Activated CD8-positive, alpha-beta T cell treated with anti-CD3 and anti-CD28 coated beads for 36 hours (primary cell): ENCODE measurements at regions not wholly inside any gene's neighbourhood (a gene's known extent, or its start where the extent isn't known, plus 50 kb on each side); places are given as distances from the start of the nearest gene placed in this dataset.

Source experiments
- ATAC-seq: fragments of 200-7000 bp; cut with Tn5 transposase; one replicate; pipeline ENCODE4 v1.10.0; 2021; ENCODE audit warnings: mild to moderate bottlenecking, moderate library complexity
- CTCF ChIA-PET: fragments of 350-600 bp; sonication (Branson Sonifier 250); formaldehyde crosslinking; loops from one replicate; lab custom pipeline; 2021; ENCODE audit warnings: antibody characterized with exemption; lab: Charles Lee
- POLR2A ChIA-PET: fragments of 350-600 bp; sonication (Branson Sonifier 250); formaldehyde crosslinking; loops from one replicate; lab custom pipeline; 2021; ENCODE audit warnings: antibody characterized with exemption; lab: Charles Lee
- DNase-seq: peaks from one replicate; pipeline ENCODE4 v3.0.0-alpha.2; 2020
- H3K27ac Mint-ChIP-seq: one replicate; pipeline ENCODE4 v1.8.0; 2021; ENCODE audit warnings: mild to moderate bottlenecking, mixed read lengths
- H3K27me3 Mint-ChIP-seq: one replicate; pipeline ENCODE4 v1.8.0; 2021; ENCODE audit warnings: mixed read lengths
- H3K36me3 Mint-ChIP-seq: one replicate; pipeline ENCODE4 v1.8.0; 2021; ENCODE audit warnings: low read depth, mixed read lengths
- H3K4me1 Mint-ChIP-seq: one replicate; pipeline ENCODE4 v1.8.0; 2021; ENCODE audit warnings: low read depth, mixed read lengths
- H3K4me3 Mint-ChIP-seq: one replicate; pipeline ENCODE4 v1.8.0; 2021; ENCODE audit warnings: mild to moderate bottlenecking, moderate library complexity, mixed read lengths
- H3K9me3 Mint-ChIP-seq: one replicate; pipeline ENCODE4 v1.8.0; 2021; ENCODE audit warnings: mixed read lengths
- intact Hi-C: fragments of 100-400 bp; cut with micrococcal nuclease; formaldehyde crosslinking; loops from one replicate; pipeline ENCODE4 v1.10.0; 2022
- TF ChIP-seq, protein P1 (sequence below): fragments of 200-600 bp; IDR thresholded peaks from one replicate; pipeline ENCODE4 v1.8.0; 2022; ENCODE audit warnings: antibody characterized with exemption, mild to moderate bottlenecking

DNA sequence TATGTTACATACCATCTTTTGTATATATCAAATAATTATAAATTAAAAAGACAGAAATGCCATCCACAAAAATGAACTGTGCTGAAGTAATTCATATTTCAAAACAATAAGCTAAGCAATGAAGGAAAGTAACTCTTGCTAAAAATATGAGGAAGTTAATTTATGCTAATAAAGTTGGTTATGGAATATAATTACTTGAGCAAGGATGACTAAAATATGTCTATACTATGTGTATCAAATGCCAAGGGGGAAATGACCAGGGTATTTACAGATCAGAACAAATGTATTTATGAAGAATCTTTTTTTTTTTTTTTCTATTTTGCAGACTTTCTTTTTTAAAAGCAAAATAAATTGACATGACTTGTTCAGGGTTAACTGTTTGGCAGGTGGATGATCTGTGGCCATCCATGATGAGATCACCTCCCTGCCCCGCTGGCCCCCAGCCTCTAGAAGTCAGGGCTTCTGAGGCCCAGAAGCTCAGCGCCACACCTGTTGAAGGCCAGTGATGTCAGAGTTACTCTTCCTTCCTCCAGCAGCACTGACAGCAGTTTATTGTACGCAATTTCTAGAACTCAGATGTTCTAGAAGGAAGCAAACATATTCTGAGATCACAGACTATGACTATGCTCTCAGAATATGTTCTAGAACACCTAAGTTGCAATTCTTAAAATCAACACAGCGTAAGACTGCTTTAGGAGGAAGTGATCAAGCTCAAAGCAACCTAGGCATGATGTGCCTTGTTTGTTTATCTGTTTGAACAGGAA lies 196.1 kb upstream of the KLF14 start:
- peaks cover 85% of the 10 kb centered on the region for H3K36me3 Mint-ChIP-seq
- intact Hi-C loops, result no loop called here
- no peaks in the 10 kb centered on the region for H3K9me3 Mint-ChIP-seq
- TF ChIP-seq, protein P1, sequence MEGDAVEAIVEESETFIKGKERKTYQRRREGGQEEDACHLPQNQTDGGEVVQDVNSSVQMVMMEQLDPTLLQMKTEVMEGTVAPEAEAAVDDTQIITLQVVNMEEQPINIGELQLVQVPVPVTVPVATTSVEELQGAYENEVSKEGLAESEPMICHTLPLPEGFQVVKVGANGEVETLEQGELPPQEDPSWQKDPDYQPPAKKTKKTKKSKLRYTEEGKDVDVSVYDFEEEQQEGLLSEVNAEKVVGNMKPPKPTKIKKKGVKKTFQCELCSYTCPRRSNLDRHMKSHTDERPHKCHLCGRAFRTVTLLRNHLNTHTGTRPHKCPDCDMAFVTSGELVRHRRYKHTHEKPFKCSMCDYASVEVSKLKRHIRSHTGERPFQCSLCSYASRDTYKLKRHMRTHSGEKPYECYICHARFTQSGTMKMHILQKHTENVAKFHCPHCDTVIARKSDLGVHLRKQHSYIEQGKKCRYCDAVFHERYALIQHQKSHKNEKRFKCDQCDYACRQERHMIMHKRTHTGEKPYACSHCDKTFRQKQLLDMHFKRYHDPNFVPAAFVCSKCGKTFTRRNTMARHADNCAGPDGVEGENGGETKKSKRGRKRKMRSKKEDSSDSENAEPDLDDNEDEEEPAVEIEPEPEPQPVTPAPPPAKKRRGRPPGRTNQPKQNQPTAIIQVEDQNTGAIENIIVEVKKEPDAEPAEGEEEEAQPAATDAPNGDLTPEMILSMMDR, result no peak
- peak overlapping the region; percentile 73 for H3K27ac Mint-ChIP-seq
- DNase-seq, result no peak
- no peak overlapping the region for H3K4me3 Mint-ChIP-seq
- ChIA-PET POLR2A (interaction anchor here (1.3 to 13.3 kb wide), 8 partner anchors 8 to 33 kb away, joined by 3 to 257 read pairs (median 7); no protein-coding TSS in a partner anchor), CTCF (interaction anchor here (0.9 to 4.5 kb wide), 5 partner anchors 16 to 110 kb away, joined by 3 to 20 read pairs (median 7); no protein-coding TSS in a partner anchor)
- peaks cover 82% of the 10 kb centered on the region for H3K4me1 Mint-ChIP-seq
- ATAC-seq, result peak; percentile 20
- H3K27me3 Mint-ChIP-seq, result no peaks in the 10 kb centered on the region

GRCh38 chr7:130930681-130931080 lies 196.7 kb upstream of the KLF14 start:
- ChIA-PET POLR2A (interaction anchor here (1.3 to 13.3 kb wide), 6 partner anchors 8 to 33 kb away, joined by 3 to 257 read pairs (median 15); no protein-coding TSS in a partner anchor), CTCF (interaction anchor here (0.9 to 4.5 kb wide), 5 partner anchors 13 to 110 kb away, joined by 3 to 20 read pairs (median 7); no protein-coding TSS in a partner anchor)
- intact Hi-C loops, result no loop called here
- Mint-ChIP-seq H3K27ac (peak overlapping the region; percentile 73), H3K4me3 (no peak overlapping the region), H3K9me3 (no peaks in the 10 kb centered on the region), H3K36me3 (peaks cover 85% of the 10 kb centered on the region), H3K4me1 (peaks cover 83% of the 10 kb centered on the region), H3K27me3 (no peaks in the 10 kb centered on the region)
- ATAC-seq (no peak), DNase-seq (no peak)
- TF ChIP-seq, protein P1, result no peak

DNA sequence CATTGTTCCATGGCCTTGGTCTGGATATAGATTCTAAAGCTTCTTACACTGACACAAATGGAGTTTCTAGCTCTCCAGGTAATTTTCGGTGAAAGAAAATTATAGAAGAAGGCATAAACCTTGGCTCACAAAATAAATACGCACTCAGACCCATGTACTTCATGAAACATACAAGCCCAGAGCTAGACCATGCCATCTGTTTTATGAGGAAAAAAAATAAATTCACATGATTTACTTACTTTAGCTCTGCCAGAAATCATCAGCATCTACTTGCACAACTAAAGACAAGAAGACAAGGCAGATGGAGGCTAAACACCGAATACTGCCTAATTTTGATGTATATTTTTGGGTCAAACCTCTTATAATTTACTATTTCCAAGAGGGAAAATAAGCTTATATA lies 197.4 kb upstream of the KLF14 start:
- POLR2A ChIA-PET, result interaction anchor here (0.7 to 13.3 kb wide), 6 partner anchors 7 to 23 kb away, joined by 3 to 257 read pairs (median 14); no protein-coding TSS in a partner anchor
- Mint-ChIP-seq H3K27me3 (no peaks in the 10 kb centered on the region), H3K4me3 (no peak overlapping the region), H3K4me1 (peaks cover 83% of the 10 kb centered on the region), H3K36me3 (peaks cover 86% of the 10 kb centered on the region), H3K9me3 (no peaks in the 10 kb centered on the region), H3K27ac (peak overlapping the region; percentile 73)
- intact Hi-C loops, result no loop called here
- CTCF ChIA-PET, result interaction anchor here (0.9 to 4.5 kb wide), 3 partner anchors 9 to 35 kb away, joined by 3 to 20 read pairs (median 4); no protein-coding TSS in a partner anchor
- DNase-seq, result no peak
- ATAC-seq, result no peak
- TF ChIP-seq, protein P1, result no peak

GRCh38 chr7:130932088-130932487 lies 198.1 kb upstream of the KLF14 start:
- H3K27ac Mint-ChIP-seq, result peak overlapping the region; percentile 28
- ChIA-PET CTCF (interaction anchor here (1.5 to 4.5 kb wide), 2 partner anchors 10 to 36 kb away, joined by 4 to 20 read pairs; no protein-coding TSS in a partner anchor), POLR2A (interaction anchor here (0.7 to 13.3 kb wide), 6 partner anchors 7 to 23 kb away, joined by 3 to 257 read pairs (median 14); no protein-coding TSS in a partner anchor)
- intact Hi-C loops, result no loop called here
- DNase-seq (no peak), ATAC-seq (no peak)
- no peaks in the 10 kb centered on the region for H3K9me3 Mint-ChIP-seq
- H3K36me3 Mint-ChIP-seq, result peaks cover 89% of the 10 kb centered on the region
- no peaks in the 10 kb centered on the region for H3K27me3 Mint-ChIP-seq
- TF ChIP-seq, protein P1, result no peak
- H3K4me3 Mint-ChIP-seq, result no peak overlapping the region
- peaks cover 83% of the 10 kb centered on the region for H3K4me1 Mint-ChIP-seq
